RWPE1 (cell line): ENCODE measurements at regions not wholly inside any gene's neighbourhood (a gene's known extent, or its start where the extent isn't known, plus 50 kb on each side); places are given as distances from the start of the nearest gene placed in this dataset.
A peak's percentile ranks its signal among the peaks of the same experiment; 100 is the strongest.

ENCODE experiments used
- CTCF ChIA-PET: fragments of 350-600 bp; sonication (Branson Sonifier 250); formaldehyde crosslinking; extraction: SDS; loops from one replicate; lab custom pipeline; 2021; lab: Yijun Ruan, JAX
- POLR2A ChIA-PET: fragments of 400-600 bp; formaldehyde crosslinking; extraction: SDS; loops from one replicate; lab custom pipeline; 2020; ENCODE audit warnings: antibody characterized with exemption; ENCODE audit not compliant: low non-redundant PET; lab: Yijun Ruan, JAX
- DNase-seq: peaks from one replicate; pipeline ENCODE4 v3.0.0; 2012; ENCODE audit warnings: low spot score
- H3K27ac ChIP-seq: fragments of 450-650 bp; 2 replicates; pipeline ENCODE4 v1.5.1; 2017
- TF ChIP-seq, protein P1 (sequence below): fragments of 450-650 bp; conservative IDR thresholded peaks from 2 replicates; pipeline ENCODE4 v1.5.1; 2017; ENCODE audit warnings: low read depth, mild to moderate bottlenecking

DNA sequence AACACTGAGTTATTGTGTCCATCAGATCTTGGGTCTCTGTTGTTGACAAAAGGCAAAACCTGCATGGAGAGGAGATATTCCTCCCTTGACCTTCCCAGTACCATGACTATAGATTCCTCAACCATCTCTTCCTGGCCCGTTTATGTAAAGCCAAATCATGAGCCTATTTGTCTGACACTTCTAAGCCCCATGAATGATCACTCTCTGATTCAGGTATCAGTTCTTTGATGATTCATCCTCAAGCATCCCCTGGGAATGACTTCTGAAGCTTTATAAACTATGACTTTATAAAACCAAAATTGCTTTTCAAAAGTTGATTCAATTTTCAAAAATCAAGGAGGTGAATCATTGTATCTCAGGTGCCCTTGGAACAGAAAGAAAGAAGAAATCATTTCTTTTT lies 78.7 kb upstream of the LOC128125822 start:
- ChIA-PET POLR2A (no interaction called here), CTCF (no interaction called here)
- peak; percentile 20 for DNase-seq
- no peak overlapping the region for H3K27ac ChIP-seq
- TF ChIP-seq, protein P1, sequence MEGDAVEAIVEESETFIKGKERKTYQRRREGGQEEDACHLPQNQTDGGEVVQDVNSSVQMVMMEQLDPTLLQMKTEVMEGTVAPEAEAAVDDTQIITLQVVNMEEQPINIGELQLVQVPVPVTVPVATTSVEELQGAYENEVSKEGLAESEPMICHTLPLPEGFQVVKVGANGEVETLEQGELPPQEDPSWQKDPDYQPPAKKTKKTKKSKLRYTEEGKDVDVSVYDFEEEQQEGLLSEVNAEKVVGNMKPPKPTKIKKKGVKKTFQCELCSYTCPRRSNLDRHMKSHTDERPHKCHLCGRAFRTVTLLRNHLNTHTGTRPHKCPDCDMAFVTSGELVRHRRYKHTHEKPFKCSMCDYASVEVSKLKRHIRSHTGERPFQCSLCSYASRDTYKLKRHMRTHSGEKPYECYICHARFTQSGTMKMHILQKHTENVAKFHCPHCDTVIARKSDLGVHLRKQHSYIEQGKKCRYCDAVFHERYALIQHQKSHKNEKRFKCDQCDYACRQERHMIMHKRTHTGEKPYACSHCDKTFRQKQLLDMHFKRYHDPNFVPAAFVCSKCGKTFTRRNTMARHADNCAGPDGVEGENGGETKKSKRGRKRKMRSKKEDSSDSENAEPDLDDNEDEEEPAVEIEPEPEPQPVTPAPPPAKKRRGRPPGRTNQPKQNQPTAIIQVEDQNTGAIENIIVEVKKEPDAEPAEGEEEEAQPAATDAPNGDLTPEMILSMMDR: no peak

DNA sequence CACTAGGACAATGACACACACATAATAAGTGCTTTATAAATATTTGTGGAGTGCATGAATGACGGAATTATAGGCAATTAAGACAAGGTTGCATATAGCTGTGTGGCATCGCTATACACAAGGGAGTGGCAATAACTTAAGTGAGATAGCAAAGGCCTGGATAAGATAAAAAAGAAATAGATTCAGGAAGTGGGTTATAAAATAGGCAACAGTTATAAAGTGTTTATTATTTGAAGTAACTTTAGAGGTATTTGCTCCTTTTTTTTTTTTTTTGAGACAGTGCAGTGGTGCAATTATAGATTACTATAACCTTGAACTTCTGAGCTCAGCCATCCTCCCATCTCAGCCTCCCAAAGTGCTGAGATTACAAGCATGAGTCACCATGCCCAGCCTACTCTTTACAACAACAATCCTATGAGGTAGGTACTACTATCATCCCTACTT lies 75.9 kb upstream of the LOC128125822 start:
- DNase-seq: no peak
- TF ChIP-seq, protein P1: no peak
- ChIA-PET CTCF (interaction anchor here (0.6 to 1.0 kb wide), 2 partner anchors 34 to 144 kb away, joined by 3 to 6 read pairs; no protein-coding TSS in a partner anchor), POLR2A (interaction anchor here (0.6 kb wide), 1 partner anchor 75 kb away, joined by 4 read pairs; no protein-coding TSS in a partner anchor)
- no peak overlapping the region for H3K27ac ChIP-seq

DNA sequence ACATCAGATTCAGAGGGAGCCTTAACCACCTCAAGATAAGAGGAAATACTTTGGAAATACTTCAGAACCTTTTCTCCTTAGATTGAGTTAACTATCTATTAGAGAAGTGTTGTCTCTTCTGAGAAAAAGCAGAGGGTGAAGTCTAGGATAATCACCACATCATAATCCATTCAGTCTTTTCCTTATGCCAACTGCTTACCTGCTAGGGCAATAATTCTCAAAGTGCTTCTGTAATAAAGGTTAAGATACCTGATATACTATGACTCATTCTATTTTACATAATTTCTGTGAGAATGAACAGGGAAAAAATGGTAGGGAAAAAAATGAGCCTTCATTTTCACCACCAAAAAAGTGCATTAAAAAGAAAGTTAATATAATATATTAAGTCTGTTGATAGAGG lies 70.1 kb upstream of the LOC128125822 start:
- TF ChIP-seq, protein P1: no peak
- ChIA-PET CTCF (no interaction called here), POLR2A (no interaction called here)
- no peak for DNase-seq
- no peak overlapping the region for H3K27ac ChIP-seq

DNA sequence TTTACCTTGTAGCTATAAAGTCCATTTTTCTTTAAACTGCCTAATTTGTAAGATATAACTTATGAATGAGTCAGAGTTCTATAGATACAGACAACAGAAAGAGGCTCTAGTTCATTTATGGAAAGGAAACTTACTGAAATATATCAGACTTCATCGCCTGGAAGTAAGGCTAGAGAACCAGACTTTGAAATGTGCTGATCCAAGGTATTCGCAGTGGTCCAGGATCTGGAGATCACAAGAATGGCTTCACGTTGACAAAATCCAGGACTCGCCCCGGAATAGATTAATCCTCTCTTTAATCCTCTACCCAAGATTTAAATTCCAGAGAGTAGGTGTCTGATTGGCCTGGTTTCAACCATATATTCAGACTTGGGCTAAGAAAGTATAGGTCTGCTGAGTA lies 69.1 kb upstream of the LOC128125822 start:
- DNase-seq: no peak
- ChIA-PET CTCF (interaction anchor here (0.7 kb wide), 1 partner anchor 84 kb away, joined by 3 read pairs; no protein-coding TSS in a partner anchor), POLR2A (no interaction called here)
- TF ChIP-seq, protein P1: no peak
- H3K27ac ChIP-seq: no peak overlapping the region

DNA sequence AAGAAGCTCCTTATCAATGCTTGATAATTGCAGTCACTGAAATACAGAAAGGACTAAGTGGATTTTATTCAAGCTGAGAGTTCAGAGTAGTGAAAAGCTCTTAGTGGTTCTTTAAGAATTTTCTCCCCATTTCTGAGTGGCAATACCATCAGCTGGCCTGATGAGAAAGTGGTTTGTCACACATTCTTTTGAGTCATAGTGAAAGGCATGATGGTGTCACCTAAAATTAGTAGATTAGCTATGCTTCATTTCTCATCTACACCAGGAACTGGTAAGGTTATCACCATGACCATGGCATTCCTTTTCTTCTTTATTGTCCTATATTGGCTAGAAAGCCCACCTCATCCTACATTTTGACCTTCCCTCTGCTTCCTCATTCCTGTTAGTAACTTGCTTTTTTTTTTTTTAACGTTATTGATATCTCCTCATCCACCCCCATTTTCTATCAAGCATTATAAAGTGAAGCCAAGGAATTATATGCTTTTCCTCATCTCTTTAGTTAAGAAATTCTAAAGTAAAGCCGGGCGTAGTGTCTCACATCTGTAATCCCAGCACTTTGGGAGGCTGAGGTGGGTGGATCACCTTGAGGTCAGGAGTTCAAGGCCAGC lies 67.4 kb upstream of the LOC128125822 start:
- no peak for DNase-seq
- ChIA-PET CTCF (no interaction called here), POLR2A (no interaction called here)
- H3K27ac ChIP-seq: no peak overlapping the region
- TF ChIP-seq, protein P1: no peak

DNA sequence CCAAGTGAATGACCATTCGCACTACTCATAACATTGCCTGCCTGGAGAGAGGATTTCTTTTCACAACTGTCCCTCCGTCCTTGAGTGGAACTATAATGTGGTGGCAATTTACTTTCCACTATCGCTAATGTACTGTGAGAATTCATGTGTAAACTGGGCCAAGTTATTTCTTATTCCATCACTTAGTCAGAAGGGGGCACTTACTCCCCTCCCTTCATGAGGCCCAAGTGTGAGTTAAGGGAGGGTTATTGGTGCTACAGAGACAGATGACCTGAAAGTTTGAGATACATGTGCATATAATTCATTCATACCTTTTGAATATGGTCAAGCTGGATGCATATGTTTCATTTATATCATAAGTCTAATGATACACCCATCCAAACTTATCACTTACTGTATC lies 65.2 kb upstream of the LOC128125822 start:
- no peak for DNase-seq
- ChIA-PET CTCF (no interaction called here), POLR2A (no interaction called here)
- no peak overlapping the region for H3K27ac ChIP-seq
- TF ChIP-seq, protein P1: no peak
